Panc1 (cell line): ENCODE measurements at regions not wholly inside any gene's neighbourhood (a gene's known extent, or its start where the extent isn't known, plus 50 kb on each side); places are given as distances from the start of the nearest gene placed in this dataset.

Experiments
- CTCF ChIP-seq: fragments of 450-650 bp; IDR thresholded peaks from 2 replicates; pipeline ENCODE4 v1.5.1; 2017; ENCODE audit warnings: mild to moderate bottlenecking
- POLR2AphosphoS5 ChIP-seq: IDR thresholded peaks from 2 replicates; pipeline ENCODE4 v1.6.1; 2012; ENCODE audit warnings: mild to moderate bottlenecking, low read depth, low read length, moderate library complexity
- SIN3A ChIP-seq: IDR thresholded peaks from 2 replicates; pipeline ENCODE4 v1.6.1; 2012; ENCODE audit warnings: low read depth, mild to moderate bottlenecking, low read length, moderate library complexity, borderline replicate concordance; ENCODE audit not compliant: insufficient read depth

GRCh38 chr7:96794063-96794462 is 84.4 kb upstream of the SEM1 start:
- no peak for TF ChIP-seq CTCF
- no peak for TF ChIP-seq SIN3A
- no peak for TF ChIP-seq POLR2AphosphoS5
